Putamen (tissue), 1 donor: ENCODE measurements at regions not wholly inside any gene's neighbourhood (a gene's known extent, or its start where the extent isn't known, plus 50 kb on each side); places are given as distances from the start of the nearest gene placed in this dataset.

Source experiments
- DNase-seq: peaks from one replicate; pipeline ENCODE4 v3.0.0-alpha.2; 2016; ENCODE audit warnings: low spot score

DNA sequence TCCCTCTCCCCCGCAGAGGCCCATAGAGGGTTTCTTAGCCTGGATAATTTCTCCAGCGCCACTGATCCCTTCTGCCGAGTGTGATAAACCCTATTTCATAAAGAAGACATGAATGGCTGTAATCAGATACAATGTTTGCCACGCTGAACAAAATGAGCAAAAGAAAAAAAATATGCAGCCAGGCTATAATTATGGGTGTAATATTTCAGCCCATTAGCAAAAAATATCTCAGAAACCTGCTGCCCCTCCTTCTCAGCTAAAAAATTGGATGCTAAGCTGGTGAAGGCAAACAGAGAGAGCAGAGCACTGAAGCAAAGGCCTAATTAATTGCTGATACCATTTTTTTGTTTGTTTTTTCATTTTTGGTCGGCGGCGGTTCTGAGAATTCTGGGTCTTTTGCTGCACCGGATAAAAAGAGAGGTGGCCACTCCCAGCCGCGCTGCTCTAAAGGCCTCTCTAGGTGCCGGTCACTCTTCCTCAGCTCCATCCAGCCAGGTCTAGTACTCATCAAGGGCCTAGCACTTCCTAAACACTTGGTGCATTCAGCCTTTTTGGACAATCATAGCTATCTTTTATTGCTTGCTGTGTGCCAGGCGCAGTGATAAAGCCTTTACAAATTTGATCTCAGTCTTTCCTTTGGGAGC lies 128.7 kb upstream of the TLE3 start:
- DNase-seq: no peak

DNA sequence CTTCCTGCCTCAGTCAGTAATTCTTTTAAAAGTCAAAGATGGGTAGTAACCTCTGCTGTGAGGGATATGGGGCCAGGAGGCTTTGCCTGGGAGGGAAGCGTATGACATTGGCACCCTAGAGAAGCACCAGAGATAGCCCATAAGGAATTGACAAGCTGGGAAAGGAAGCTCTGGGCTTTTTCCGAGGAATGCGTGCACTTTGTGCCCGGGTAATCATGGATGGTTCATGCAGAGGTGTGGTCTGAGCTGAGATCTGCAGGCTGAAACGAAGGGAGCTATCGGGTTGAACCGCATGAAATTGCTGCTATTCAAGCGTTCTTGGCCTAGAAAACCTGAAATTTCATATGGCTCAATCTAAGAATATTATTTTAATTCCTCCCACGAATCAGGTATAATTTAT lies 127.7 kb upstream of the TLE3 start:
- no peak for DNase-seq

DNA sequence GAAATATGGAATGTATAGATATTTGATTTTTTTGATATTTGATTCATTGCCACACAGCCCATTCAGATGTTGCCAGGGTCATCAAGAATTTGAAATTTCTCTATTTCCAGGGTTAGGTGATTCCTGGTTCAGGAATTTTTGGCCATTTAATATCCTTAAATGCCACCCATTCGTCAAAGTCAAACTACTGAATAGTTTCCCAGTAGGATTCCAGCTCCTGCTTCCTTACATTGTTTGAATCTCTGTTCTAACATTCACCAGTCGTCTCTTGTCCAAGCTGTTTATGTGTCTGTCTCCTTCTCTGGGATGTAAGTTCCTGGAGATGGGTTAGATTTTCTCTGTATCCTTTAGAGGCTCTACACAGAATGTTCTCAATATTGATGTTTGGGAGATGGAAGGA lies 124.9 kb upstream of the TLE3 start:
- DNase-seq: no peak

DNA sequence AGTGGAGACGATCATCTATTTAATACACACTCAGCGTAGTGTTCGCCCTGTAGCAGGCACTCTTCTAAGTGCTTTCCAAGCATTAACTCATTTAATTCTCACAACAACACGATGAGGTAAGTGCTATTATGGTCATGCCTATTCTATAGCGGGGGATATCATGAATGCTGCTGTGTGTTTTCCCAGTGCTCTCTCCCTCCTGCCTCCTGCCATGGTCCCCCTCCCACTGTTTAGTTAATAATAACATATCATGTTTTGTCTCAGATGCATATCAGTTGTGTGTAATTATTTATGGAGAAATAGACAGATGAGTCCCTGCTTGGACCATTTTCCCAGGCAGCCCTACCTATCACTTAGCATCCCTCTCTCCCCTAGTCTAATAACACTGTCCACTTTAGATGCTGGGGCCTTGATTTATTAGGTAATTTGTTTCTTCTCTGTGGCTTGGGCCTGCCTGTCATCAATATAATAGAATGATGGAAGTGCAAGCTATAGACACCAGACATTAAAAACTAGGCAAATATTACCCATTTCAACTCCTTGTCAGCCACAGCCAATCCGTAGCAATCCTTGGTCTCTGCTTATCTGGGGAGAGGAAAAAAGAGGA lies 122.9 kb upstream of the TLE3 start:
- no peak for DNase-seq

DNA sequence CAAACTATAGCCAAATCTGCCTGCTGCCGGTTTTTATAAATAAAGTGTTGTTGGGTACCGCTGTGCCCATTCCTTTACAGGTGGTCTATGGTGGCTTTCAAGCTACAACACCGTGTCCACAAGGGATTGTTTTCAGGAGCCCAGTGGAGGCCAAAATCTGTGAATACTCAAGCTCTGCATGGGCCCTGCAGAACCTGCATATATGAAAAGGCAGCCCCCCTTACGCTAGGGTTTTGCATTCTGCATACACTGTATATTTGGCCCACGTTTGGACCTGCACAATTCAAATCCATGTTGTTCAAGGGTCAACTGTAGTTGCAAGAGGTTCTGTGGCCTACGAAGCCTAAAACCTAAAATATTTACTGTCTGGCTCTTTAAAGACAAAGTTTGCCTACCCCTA lies 122.2 kb upstream of the TLE3 start:
- DNase-seq: no peak

DNA sequence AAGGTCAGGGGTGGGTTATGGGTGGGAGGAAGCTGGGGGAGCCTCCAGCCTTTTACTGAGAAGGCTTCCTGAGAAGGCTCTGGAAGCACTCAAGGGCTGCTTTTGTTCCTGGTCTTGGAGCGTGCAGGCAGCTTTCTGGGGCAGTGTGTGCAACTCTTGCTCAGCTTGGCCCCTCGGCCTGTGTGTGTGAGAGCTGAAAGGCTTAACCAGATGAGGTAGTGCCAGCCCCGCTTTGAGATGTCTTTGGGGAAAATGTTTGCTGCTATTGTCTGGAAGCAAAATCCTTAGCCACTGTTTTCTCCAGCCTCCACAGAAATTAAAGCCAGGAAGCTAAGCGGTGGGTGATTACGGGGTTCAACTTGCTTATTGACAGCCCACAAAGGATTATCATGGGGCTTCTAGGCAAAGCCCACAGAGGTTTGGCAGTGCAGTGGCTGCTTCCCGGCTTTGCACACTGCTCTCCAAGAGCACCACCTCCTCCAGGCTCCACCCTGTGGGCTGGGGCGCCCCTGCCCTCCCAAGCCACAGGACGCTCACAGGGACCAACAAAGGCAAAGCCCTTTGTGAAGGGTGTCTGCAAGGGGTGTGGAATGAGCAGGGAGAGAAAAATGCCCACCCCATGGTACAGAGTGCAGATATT lies 121.7 kb upstream of the TLE3 start:
- DNase-seq: no peak

DNA sequence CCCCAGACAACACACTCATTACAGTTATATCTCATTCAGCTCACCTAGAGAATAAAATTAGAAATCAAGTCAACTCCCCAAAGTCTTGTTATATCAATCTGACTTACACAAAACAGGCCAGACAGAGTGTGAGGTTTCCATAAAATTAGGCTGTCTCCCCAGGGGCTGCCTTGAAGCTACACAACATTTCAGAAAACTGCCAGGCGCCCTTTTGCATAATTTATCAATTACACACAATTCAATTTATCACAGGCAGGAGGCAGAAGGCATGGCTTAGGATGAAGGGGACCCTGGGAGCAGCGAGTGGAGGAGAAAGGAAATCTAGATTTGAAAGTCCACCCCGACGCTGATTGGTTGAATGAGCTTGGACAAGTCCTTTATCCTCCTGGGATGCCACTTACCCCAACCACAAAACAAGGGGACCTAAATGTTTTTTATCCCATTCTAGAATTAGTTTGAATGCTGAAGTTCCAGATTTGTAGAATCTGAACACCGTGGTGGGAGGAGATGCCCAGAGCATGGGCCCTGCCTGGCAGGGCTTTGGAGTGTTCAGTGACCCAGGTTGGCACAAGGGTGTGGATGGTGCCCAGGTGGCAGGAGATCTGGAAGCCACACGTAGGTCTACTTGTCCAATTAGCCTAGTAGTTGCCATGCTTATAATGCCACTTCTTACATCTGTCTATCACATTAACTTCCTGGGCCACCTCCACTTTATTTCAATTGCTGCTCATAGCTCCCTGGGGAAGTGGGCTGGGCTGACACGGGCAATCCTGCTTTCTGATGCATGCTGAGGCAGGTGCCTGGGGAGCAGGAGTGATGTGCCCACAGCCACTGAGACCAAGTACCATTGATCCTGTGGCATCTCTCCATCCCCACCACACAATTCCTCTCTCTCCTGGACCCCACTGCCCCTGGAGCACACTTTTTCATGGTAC lies 119.8 kb upstream of the TLE3 start:
- no peak for DNase-seq

DNA sequence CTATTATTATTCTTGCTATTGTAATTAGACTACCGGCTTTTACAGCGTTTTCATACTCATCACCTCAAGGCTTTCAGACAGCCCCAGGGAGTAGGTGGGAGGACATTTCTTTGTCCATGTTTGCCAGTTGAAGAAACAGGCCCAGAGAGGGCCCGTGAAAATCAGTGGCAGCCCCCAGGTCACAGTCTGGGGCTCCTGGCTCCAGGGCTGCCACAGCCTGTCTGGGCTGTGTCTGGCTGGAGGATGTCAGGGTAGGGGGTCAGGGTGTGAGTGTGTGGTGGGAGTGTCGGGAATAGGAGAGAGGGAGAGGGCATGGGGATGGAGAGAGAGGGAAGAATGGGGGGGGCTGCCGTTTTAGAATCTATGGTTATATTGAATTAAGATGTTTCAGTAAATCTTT lies 118.2 kb upstream of the TLE3 start:
- DNase-seq: no peak

DNA sequence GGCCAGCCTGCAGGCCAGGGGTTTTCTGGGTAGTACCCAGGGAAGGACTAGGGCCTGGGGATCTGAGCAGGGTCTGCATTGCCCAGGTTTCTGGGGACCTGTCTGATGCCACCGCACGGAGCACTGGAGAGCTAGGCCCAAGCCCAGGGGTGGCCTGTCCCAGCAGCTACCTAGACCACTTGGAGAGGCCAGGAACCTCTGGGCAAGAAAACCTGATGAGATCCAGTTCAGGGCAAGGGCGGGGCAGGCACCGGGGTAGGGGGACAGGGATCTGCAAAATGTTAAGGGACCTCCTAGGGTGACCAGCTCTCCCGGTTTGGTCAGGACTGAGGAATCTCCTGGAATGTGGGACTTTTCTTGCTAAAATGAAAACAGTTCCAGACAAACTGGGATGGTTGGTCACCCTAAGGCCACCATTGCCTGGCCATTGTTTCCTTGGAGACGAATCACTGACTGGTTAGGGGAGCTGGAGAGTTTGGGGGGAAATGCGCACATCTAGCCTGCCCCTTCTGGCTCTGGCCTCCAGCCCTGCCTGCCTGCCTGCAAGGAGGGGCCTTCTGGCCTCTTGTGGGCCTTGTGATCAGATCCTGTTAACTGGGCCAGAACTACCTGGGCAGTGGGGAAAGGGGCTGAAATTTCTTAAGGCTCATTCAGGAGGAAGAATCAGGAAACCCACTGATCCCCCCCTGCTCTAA lies 117.4 kb upstream of the TLE3 start:
- DNase-seq: no peak

DNA sequence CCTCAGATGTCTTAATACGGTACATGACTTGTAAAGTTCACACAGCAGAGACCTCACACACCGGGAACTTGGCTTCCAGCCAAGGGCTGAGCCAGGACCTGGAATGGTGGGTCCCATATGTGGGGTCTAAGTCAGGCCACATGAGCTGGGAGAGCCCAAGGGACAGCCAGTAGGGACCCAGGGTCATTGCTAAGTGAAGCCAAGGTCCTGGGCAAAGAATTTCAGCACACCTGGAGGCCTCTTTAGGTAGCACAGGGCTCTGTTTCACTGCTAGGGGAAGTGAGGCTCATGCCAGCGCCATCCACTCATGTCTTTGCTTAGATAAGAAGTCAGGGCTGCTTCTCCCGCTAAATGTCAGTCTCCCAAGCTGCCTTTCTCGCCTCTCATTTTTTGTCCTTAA lies 116.6 kb upstream of the TLE3 start:
- no peak for DNase-seq

DNA sequence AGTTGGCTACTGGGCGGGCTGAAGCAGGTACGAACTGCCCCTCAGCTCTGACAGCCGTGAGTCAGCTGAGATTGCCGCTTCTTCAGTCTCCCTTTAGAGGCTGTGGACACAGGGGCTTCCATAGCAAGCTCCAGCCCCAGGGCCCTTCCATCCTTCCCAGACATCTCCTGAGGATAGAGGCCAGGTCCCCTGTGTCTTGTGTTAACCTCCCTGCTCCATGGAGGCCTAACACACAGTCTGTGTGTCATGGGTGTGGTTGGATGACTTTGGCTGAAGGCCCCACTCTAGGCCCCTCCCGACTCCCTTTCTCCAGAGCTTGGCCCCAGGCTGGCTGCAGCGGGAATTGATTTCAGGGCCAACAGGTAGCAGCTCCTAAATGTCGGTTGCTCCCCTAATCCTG lies 116.1 kb upstream of the TLE3 start:
- no peak for DNase-seq

DNA sequence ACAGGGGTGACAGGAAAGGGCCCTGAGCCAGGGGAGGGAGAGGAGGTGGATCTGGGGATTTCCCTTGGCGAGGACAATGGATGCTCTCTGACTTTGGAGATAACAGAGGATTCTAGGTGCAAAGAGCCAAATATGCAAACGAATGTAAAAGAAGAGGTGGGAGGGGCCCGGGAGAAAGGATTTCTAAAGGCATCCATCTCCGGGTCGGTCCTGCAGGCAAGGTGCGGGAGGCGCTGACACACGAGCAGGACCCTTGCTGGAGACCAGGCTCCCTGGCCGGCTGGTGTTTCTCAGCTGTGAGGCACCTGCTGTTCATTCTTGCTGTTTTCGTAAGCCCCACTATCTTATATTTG lies 115.2 kb upstream of the TLE3 start:
- DNase-seq: no peak

DNA sequence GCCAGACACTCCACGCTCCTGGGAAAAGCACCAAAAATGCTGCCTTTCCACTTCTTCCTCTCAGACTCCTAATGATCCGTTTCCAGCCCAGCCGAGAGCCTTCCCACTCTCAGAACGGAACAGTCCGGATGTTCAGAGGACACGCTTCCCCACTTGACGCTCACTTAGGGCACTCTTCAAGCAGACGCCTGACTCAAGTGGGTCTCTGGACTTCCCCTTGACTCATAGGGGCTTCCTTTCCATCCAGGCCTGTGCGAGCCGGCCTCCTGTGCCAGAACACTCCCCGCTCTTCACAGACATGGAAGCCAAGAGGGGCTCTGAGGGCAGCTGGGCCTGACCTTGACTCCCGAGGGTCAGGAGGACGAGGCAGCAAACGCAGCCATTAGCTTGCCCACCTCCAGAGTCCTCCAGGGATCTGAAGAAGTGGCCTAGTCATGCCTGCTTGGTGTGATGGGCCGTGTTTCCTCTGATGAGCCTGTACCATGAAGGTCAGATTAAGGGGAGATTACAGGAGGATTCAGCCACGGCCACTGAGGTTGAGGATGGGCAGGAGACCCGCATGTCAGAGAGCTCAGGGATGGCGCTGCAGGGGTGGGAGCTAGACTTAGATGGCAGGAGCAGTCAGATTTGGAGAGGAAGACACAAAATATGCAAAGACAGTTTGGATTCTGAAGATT lies 114.7 kb upstream of the TLE3 start:
- DNase-seq: no peak

DNA sequence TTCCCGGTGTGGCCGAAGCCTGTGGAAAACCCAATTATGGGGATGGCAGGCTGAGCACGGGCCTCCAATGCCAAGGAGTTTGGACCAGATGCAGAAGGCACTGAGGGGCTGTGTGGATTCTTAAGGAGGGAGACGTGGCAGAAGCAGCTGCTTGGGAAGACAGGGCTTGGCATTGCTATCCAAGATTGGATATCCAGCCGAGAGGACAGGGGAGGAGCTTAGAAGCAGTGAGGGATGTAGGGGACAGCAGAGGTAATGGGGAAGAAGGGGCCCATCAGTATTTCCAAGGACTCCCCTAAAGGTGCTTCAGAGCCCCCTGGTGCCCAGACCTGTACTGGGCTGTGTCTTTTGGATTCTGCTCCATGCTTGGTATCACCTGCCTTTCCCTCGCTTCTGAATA lies 112.8 kb upstream of the TLE3 start:
- DNase-seq: no peak

DNA sequence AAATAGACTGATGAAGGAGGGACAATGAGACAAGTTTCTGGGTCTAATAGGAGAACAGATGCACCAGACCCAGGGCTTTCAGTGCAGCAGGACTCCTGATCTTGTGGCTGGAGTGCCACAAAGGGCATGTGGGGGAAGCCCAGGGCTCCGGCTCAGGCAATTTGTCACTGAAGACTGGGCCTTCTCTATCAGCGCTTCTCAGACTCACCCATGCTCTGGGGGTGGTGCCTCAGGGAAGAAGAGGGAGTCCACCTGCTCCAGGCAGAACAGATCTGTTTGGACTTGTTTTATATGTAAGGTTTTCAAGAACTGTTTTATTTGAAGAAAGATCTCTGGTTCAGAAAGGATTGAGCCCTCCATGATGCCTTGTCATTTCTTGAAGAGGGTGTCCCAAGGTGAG lies 112.4 kb upstream of the TLE3 start:
- DNase-seq: no peak

DNA sequence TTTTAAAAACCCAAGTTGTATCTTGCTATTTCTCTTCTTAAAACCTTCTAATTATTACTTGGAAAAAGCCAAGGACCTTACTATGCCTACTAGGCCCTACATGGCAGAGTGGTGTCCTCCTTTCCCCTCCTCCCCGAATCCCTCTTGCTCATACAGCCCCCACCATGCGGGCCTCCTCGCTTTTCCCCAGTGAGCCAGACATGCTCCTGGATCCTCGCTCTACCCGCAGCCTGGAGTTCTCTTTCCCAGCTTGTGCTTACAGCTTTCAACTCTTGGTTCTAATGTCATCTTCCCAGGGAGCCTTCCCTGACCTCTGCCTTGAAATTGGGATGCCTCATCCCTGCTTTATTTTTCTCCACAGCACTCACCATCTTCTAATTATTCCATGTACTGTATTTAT lies 111.8 kb upstream of the TLE3 start:
- DNase-seq: no peak

DNA sequence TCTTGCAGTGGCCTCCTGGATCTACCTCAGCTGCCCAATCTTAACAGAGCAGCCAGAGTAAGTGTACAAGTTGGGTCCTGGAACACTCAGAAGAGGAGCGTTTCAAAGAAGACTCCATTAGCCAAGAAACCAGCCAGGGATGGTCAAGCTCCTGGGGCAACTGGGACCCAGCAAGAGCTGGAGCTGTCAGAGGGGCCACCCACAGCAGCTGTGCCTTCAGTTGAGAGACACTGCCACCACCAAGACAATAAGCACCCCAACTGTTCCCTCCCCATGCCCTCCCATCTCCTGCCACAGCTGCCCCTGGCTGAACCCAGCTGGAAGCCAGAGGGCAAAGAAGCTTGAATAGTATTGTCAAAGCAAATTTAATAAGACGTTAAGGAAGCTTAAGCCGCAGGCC lies 110.6 kb upstream of the TLE3 start:
- DNase-seq: no peak

DNA sequence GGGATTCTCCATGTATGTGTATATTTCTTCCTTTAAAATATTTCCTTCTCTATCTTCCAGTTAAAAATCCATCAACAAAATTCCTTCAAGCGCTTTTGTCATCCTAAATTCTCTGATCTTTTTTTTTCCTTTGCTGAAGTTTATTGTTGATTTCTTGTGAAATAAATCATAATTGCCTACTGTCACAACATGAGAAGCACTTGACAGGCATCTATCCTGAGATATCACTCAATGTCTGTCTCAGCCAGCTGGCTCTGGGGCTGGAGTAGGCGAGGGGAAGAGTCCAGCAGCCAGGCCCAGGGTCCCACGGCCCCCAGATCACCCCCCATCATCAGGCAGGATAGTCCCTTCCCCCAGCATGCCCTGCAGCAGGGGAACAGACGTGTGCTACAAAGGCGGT lies 109.0 kb upstream of the TLE3 start:
- no peak for DNase-seq

DNA sequence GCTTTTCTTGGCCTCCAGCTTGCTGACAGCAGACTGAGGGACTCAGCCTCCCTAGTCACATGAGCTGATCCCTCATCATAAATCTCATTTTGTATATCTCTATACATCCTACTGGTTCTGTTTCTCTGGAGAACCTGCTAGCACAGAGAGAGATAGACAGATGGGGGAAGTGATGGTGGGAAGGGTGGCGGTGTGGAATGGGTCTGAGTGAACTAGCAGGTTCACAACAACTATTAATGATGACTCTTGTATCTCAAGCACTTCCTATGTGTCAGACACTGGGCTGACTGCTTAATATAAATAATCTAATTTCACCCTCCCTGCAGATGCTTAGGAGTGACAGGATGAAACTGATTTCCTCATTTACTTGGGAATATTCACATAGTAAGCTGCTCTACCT lies 106.9 kb upstream of the TLE3 start:
- DNase-seq: no peak

DNA sequence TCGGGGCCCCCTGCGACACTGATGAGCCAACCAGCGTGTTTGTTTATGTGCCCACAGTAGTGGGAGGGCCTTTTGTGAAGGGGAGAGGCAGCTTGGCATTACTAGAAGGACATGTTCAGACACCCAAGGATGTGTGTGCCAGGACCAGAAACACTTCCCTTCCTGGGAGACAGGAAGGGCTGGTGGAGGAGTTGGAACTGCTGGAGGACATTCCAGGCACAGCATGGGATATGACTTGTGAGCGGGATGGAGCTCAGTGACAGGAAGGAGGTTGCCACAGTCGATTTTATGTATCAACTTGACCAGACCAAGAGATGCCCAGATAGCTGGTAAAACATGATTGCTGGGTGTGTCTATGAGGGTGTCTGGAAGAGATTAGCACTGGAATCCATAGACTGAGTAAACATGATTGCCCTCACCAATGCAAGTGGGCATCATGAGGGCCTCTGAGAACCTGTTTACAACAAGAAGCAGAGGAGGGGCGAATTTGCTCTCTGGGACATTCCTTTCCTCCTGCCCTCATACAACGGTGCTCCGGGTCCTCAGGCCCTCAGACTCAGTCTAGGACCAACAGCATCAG lies 106.4 kb upstream of the TLE3 start:
- DNase-seq: no peak

DNA sequence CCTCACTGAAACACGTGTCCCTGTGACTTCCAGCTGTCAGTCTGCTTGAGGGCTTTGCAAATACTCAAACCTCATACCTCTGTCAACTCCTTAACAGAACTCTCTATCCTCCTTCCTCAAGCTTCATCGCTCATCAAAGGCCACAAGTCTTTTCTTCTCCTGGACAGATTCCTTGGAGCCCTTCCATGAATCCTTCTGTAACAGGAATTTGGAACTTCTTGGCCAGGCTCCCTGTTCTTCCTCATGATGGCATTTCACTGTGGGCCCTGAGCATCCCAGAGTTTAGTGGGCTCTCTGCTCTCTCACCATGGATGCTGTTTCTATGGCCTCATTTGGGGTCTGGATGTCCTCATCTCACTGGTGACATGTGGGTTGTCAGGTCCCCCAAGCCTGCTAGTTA lies 105.0 kb upstream of the TLE3 start:
- no peak for DNase-seq

DNA sequence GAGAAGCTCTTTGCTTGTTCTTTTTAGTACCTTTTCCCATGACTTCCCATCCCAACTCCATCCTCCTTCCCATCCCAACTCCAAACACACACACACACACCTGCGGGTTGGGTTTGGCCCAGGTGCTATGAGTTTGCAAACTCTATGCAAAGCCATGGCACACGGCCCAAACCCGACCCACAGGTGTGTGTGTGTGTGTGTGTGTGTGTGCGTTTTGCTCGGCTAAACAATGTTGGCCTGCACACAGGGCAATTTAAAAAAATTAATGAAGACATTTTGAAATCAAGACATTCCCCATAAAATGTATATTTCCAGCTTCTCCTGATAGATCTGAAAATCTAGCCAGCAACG lies 103.7 kb upstream of the TLE3 start:
- DNase-seq: no peak
